NT2/D1 (cell line): ENCODE measurements at regions not wholly inside any gene's neighbourhood (a gene's known extent, or its start where the extent isn't known, plus 50 kb on each side); places are given as distances from the start of the nearest gene placed in this dataset.

Source experiments
- DNase-seq: peaks from one replicate; pipeline ENCODE4 v3.0.0-alpha.2; 2011; ENCODE audit warnings: low read depth, low spot score
- H3K27me3 ChIP-seq: 2 replicates; pipeline ENCODE4 v1.6.0; 2011; ENCODE audit warnings: mild to moderate bottlenecking; ENCODE audit not compliant: insufficient read length, insufficient read depth
- H3K36me3 ChIP-seq: 2 replicates; pipeline ENCODE4 v1.6.1; 2011; ENCODE audit warnings: mild to moderate bottlenecking, low read length, mixed read lengths; ENCODE audit not compliant: insufficient read depth, insufficient read length
- H3K4me1 ChIP-seq: 2 replicates; pipeline ENCODE4 v1.5.1; 2011; ENCODE audit not compliant: insufficient read depth, insufficient read length
- H3K4me3 ChIP-seq: 2 replicates; pipeline ENCODE4 v1.5.1; 2011; ENCODE audit warnings: low read depth; ENCODE audit not compliant: insufficient read length
- H3K9ac ChIP-seq: 2 replicates; pipeline ENCODE4 v1.6.0; 2011; ENCODE audit warnings: low read depth; ENCODE audit not compliant: insufficient read length
- H3K9me3 ChIP-seq: 2 replicates; pipeline ENCODE4 v1.5.1; 2011; ENCODE audit warnings: mild to moderate bottlenecking, low read length; ENCODE audit not compliant: insufficient read depth
- SUZ12 ChIP-seq: IDR thresholded peaks from 2 replicates; pipeline ENCODE4 v1.6.1; 2011; ENCODE audit not compliant: insufficient read length, insufficient read depth; ENCODE audit errors: extremely low read depth
- YY1 ChIP-seq: IDR thresholded peaks from 2 replicates; pipeline ENCODE4 v1.6.1; 2011; ENCODE audit not compliant: insufficient read length, insufficient read depth
- ZNF274 ChIP-seq: IDR thresholded peaks from 2 replicates; pipeline ENCODE4 v1.6.1; 2011; ENCODE audit warnings: mild to moderate bottlenecking, low read depth, low read length

DNA sequence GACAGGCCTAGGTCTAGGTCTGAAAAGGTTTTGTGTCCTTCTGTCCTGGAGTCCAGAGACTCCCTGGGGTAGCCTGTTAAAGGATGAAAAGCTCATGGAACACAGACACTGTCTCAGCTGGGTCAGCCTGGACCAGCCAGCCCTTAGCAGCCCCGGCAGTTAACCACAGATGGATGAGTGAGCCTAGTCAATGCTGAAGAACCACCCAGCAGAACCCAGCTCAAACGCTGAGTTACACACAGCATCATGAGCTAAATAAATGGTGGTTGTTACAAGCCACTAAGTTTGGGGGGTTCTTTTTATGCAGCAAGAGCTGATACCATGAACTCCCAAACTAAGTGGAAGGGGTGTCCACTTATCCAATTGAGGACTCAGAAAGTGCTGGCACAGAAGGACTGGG lies 472.8 kb upstream of the PROK2 start:
- H3K4me3 ChIP-seq = no peak overlapping the region
- no peak for DNase-seq

DNA sequence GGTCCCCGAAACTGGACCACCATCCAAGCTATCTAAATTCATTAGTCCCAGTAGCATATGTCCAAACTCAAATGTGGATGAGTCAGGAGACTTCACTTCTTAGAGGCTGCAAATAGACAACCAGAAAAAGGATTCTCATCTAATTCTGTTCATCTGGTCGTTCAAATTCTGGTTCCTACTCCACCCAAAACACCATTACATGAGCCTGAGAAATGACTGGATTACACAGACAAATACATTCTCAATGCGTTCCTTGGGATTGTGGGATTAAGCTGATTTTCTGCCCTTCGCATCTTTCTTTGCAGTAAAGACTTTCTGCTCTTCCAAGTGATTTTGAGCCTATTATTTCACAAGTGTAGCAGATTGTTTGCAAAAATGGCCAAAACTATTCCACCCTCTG lies 472.3 kb upstream of the PROK2 start:
- Histone ChIP-seq H3K9me3 (peaks cover 16% of the 10 kb centered on the region; the same call in 1 of the 2 replicates), H3K27me3 (no peaks in the 10 kb centered on the region), H3K36me3 (no peaks in the 10 kb centered on the region), H3K4me1 (peaks cover 8% of the 10 kb centered on the region), H3K9ac (no peak overlapping the region), H3K4me3 (no peak overlapping the region)
- no peak for TF ChIP-seq SUZ12
- TF ChIP-seq YY1 = no peak
- TF ChIP-seq ZNF274 = no peak
- no peak for DNase-seq

More for the DNA sequence above, 472.8 kb upstream of the PROK2 start:
- no peaks in the 10 kb centered on the region for H3K36me3 ChIP-seq
- peaks cover 8% of the 10 kb centered on the region for H3K4me1 ChIP-seq
- H3K9me3 ChIP-seq = peaks cover 12% of the 10 kb centered on the region; the same call in 1 of the 2 replicates
- H3K27me3 ChIP-seq = no peaks in the 10 kb centered on the region
- no peak overlapping the region for H3K9ac ChIP-seq
- TF ChIP-seq SUZ12 = no peak

DNA sequence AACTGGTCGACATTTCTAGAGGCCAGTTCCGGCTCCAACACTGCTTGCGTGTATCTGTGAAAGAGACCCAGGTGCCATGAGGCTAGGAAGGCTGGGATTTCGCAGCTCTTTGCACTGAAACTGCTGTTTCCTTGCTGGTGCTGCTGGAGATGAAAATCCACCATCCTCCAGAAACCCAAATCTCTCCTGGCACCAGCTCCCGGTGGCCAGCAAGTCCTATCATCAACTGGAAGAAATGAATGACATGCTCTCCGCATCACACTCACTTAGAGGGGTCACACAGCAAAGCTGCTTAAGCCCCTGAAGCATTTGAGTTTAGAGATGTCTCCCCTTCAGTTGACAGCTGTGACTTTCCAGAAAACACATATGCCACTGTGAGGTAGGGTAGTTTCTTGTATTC lies 471.8 kb upstream of the PROK2 start:
- Histone ChIP-seq H3K36me3 (no peaks in the 10 kb centered on the region), H3K27me3 (no peaks in the 10 kb centered on the region), H3K4me1 (peaks cover 8% of the 10 kb centered on the region), H3K4me3 (no peak overlapping the region), H3K9ac (no peak overlapping the region), H3K9me3 (peaks cover 20% of the 10 kb centered on the region; the same call in 1 of the 2 replicates)
- no peak for DNase-seq
- TF ChIP-seq SUZ12 = no peak
- no peak for TF ChIP-seq ZNF274
- no peak for TF ChIP-seq YY1

DNA sequence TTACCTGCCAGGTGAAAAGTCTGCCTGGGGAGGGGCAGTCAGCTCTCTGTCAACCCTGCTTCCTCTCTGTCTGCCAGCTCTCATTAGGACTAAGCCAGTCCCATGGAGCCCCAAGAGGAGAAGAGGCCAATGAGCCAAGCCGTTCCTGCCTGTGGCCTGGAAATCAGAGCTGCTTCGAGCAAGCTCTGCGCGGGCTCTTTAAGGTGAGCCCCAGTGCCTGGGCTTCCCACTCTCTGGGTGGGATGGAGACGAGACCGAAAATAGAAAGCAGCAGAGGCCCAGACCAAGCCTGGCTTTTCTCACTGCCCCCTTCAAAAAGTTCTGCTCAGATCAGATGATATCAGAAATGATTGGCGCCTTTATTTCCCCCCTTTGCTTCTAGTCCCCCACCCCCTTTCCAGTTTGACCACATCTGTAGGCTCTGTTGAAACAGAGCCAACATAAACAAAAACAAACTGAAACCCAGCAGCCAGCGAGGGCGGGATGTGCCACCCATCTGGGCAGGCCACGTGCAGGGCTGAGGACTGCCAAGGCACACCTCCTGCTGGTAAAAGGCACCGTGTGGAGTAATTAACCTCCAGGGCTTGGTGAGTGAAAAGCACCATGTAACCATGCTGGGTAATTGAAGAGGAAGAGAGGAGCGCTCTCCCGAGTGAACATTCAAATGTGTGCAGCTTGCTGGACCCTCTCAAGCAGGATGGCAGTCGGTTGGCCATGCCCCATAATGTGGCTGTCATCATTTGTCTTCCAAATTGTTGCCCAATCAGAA lies 471.0 kb upstream of the PROK2 start:
- no peak for TF ChIP-seq YY1
- TF ChIP-seq ZNF274 = no peak
- TF ChIP-seq SUZ12 = no peak
- H3K4me3 ChIP-seq = no peak overlapping the region
- H3K36me3 ChIP-seq = no peaks in the 10 kb centered on the region
- H3K9ac ChIP-seq = no peak overlapping the region
- H3K4me1 ChIP-seq = peaks cover 8% of the 10 kb centered on the region
- H3K27me3 ChIP-seq = no peaks in the 10 kb centered on the region
- no peak for DNase-seq
- peaks cover 20% of the 10 kb centered on the region; the same call in 1 of the 2 replicates for H3K9me3 ChIP-seq

DNA sequence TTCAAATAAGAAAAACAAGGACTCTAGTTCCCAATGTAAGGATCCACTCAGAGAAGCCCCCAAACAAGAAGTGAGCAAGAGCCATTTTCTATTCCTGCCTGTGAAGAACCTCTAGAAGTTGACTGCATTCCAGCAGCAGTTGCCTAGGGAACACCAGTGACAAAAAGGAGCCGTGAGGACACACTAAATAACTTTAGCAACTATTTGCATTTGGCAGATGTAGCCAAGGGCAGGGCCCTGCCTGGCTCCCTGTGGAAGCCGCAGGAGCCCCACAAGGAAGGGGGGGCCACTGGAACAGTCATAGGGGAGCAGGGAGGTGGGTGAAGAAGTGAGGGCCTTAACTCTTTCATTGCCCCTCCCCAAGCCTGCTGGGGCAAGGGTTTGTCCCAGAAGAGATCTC lies 470.2 kb upstream of the PROK2 start:
- Histone ChIP-seq H3K4me1 (peaks cover 8% of the 10 kb centered on the region), H3K9me3 (peaks cover 20% of the 10 kb centered on the region; the same call in 1 of the 2 replicates), H3K27me3 (no peaks in the 10 kb centered on the region), H3K36me3 (no peaks in the 10 kb centered on the region), H3K9ac (no peak overlapping the region), H3K4me3 (no peak overlapping the region)
- TF ChIP-seq YY1 = no peak
- no peak for TF ChIP-seq SUZ12
- no peak for TF ChIP-seq ZNF274
- peak; percentile 55 for DNase-seq

DNA sequence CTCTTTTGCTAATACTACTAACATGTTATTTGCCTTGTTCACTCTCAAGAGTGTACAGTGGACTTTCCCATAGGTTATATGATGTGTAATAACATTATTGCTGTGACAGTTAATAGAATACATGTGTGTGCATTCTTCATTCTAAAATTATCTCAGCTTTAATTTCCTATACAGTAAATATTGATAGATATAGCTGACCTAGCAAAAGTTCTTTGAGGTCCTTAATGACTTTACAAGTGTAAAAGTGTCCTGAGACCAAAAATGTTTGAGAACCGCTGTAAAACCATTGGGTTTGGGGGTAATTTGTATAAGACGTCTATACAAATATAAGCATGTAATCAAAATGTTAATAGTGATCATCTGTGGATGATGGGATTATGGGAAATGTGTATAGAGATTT lies 469.5 kb upstream of the PROK2 start:
- TF ChIP-seq ZNF274 = no peak
- no peak for TF ChIP-seq SUZ12
- no peak for TF ChIP-seq YY1
- H3K4me3 ChIP-seq = no peak overlapping the region
- DNase-seq = no peak
- H3K9ac ChIP-seq = no peak overlapping the region
- H3K36me3 ChIP-seq = no peaks in the 10 kb centered on the region
- H3K27me3 ChIP-seq = no peaks in the 10 kb centered on the region
- peaks cover 20% of the 10 kb centered on the region; the same call in 1 of the 2 replicates for H3K9me3 ChIP-seq
- H3K4me1 ChIP-seq = peaks cover 8% of the 10 kb centered on the region

DNA sequence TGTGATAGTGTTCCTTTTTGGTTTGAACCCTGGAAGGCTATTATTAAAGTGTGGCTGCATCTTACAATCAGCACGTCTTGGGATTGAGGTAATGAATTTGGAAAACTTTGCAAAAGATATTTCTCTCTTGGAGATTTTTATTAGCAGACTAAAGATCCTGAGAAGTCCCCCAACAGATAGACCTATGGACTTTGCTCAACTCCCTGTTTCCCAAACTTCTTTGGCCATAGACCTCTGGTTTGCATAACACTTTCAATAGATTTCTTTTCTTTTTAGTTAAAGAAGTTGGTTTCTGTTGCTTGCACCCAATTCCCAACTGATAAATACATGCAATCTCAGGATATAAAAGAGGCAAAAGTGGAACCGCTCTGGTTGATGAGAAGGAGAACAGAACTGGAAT lies 465.8 kb upstream of the PROK2 start:
- no peak for DNase-seq
- Histone ChIP-seq H3K9ac (no peak overlapping the region), H3K4me3 (no peak overlapping the region), H3K9me3 (peaks cover 8% of the 10 kb centered on the region; the same call in 1 of the 2 replicates), H3K27me3 (no peaks in the 10 kb centered on the region), H3K4me1 (peaks cover 2% of the 10 kb centered on the region), H3K36me3 (no peaks in the 10 kb centered on the region)
- TF ChIP-seq YY1 (no peak), ZNF274 (no peak), SUZ12 (no peak)
